Keratinocyte (primary cell): ENCODE measurements at regions not wholly inside any gene's neighbourhood (a gene's known extent, or its start where the extent isn't known, plus 50 kb on each side); places are given as distances from the start of the nearest gene placed in this dataset.

ENCODE experiments used
- DNase-seq: peaks from one replicate; pipeline ENCODE4 v3.0.0-alpha.2; 2011; ENCODE audit warnings: low read depth, missing footprints, low spot score
- FAIRE-seq: peaks from 2 replicates; lab custom pipeline; 2011; peaks lifted over from hg19 to GRCh38; lab: Jason Lieb, UNC
- H2AFZ ChIP-seq: 2 replicates; pipeline ENCODE4 v1.6.0; 2012; ENCODE audit warnings: low read length, control low read depth, inconsistent platforms; ENCODE audit not compliant: control insufficient read depth
- H3K27ac ChIP-seq: 2 replicates; pipeline ENCODE4 v1.5.1; 2011; ENCODE audit warnings: low read length; ENCODE audit not compliant: control insufficient read depth, insufficient read depth
- H3K27me3 ChIP-seq: 3 replicates; pipeline ENCODE4 v1.6.0; 2011; ENCODE audit warnings: low read length; ENCODE audit not compliant: control insufficient read depth, insufficient read depth; ENCODE audit errors: extremely low read depth
- H3K36me3 ChIP-seq, 2 experiments: 2 replicates in 1 of 2; 3 replicates in 1 of 2; pipeline ENCODE4 v1.5.1; 2011; ENCODE audit warnings: low read length in 2 of 2, mild to moderate bottlenecking in 1 of 2; ENCODE audit not compliant: control insufficient read depth in 2 of 2, insufficient read depth in 2 of 2; ENCODE audit errors: extremely low read depth in 1 of 2
- H3K4me1 ChIP-seq: 3 replicates; pipeline ENCODE4 v1.5.1; 2011; ENCODE audit warnings: low read length; ENCODE audit not compliant: control insufficient read depth, insufficient read depth; ENCODE audit errors: extremely low read depth
- H3K4me2 ChIP-seq: 3 replicates; pipeline ENCODE4 v1.6.0; 2011; ENCODE audit warnings: low read depth, low read length; ENCODE audit not compliant: control insufficient read depth, insufficient read depth; ENCODE audit errors: extremely low read depth
- H3K4me3 ChIP-seq, 3 experiments: fragments of 200-600 bp in 1 of 3; sonication (generic) in 1 of 3; 2 replicates in 2 of 3; 3 replicates in 1 of 3; pipeline ENCODE4 v1.5.1; 2011 to 2016; ENCODE audit warnings: low read length in 3 of 3, mild to moderate bottlenecking in 3 of 3, control low read depth in 2 of 3, inconsistent platforms in 1 of 3, low read depth in 1 of 3, mixed read lengths in 1 of 3, mixed run types in 1 of 3, moderate library complexity in 1 of 3; ENCODE audit not compliant: control insufficient read depth in 2 of 3, insufficient read depth in 2 of 3; ENCODE audit errors: extremely low read depth in 1 of 3
- H3K79me2 ChIP-seq: 2 replicates; pipeline ENCODE4 v1.6.0; 2012; ENCODE audit warnings: low read length; ENCODE audit not compliant: control insufficient read depth, insufficient read depth
- H3K9ac ChIP-seq: 3 replicates; pipeline ENCODE4 v1.6.0; 2011; ENCODE audit warnings: low read length; ENCODE audit not compliant: control insufficient read depth, insufficient read depth; ENCODE audit errors: extremely low read depth
- H3K9me1 ChIP-seq: 3 replicates; pipeline ENCODE4 v1.6.0; 2011; ENCODE audit warnings: low read length; ENCODE audit not compliant: control insufficient read depth, insufficient read depth; ENCODE audit errors: extremely low read depth
- H3K9me3 ChIP-seq: 2 replicates; pipeline ENCODE4 v1.5.1; 2012; ENCODE audit warnings: low read depth, low read length; ENCODE audit not compliant: control insufficient read depth
- H4K20me1 ChIP-seq: 3 replicates; pipeline ENCODE4 v1.6.0; 2011; ENCODE audit warnings: low read length; ENCODE audit not compliant: control insufficient read depth, insufficient read depth; ENCODE audit errors: extremely low read depth
- EZH2 ChIP-seq: IDR thresholded peaks from one replicate; pipeline ENCODE4 v1.6.1; 2012; ENCODE audit warnings: inconsistent platforms, mild to moderate bottlenecking, low read length, moderate library complexity
- dilution Hi-C: fragments of 300-500 bp; cut with MboI; formaldehyde crosslinking; loops from one replicate; pipeline ENCODE4 v1.7.0; 2020; ENCODE audit warnings: low sequenced_read_pairs; ENCODE audit not compliant: extremely low pct_ligation_motif_present
- TF ChIP-seq, protein P1 (sequence below), 3 experiments: IDR thresholded peaks in 1 of 3; conservative IDR thresholded peaks in 1 of 3; optimal IDR thresholded peaks in 1 of 3; 2 replicates in 2 of 3; 3 replicates in 1 of 3; pipeline versions ENCODE3 to v1.5.1; 2011; ENCODE audit warnings: low read length in 3 of 3, mild to moderate bottlenecking in 3 of 3, moderate library complexity in 2 of 3, control low read depth in 1 of 3, inconsistent platforms in 1 of 3; ENCODE audit not compliant: insufficient read depth in 2 of 3; ENCODE audit errors: extremely low read depth in 1 of 3

DNA sequence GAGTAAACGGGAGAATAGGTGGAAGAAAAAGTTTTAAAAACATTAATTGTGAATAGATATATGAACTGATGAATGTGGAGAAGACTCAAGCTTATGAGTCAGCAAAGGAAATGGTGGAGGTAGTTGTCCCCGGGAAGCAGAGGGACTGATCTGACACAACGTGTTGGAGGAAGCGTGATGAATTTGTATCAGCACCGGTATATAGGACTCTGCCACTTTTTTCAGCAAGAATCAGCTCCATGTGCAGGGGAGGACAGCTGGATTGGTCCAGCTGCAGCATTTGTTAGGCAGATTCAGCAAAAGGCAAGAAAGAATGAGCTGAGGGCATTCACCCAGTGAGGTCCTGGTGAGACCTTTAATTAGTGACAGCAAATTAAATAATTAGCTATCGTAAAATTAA is 276.0 kb downstream of the TENT4A start:
- no peak for TF ChIP-seq EZH2
- TF ChIP-seq, protein P1, sequence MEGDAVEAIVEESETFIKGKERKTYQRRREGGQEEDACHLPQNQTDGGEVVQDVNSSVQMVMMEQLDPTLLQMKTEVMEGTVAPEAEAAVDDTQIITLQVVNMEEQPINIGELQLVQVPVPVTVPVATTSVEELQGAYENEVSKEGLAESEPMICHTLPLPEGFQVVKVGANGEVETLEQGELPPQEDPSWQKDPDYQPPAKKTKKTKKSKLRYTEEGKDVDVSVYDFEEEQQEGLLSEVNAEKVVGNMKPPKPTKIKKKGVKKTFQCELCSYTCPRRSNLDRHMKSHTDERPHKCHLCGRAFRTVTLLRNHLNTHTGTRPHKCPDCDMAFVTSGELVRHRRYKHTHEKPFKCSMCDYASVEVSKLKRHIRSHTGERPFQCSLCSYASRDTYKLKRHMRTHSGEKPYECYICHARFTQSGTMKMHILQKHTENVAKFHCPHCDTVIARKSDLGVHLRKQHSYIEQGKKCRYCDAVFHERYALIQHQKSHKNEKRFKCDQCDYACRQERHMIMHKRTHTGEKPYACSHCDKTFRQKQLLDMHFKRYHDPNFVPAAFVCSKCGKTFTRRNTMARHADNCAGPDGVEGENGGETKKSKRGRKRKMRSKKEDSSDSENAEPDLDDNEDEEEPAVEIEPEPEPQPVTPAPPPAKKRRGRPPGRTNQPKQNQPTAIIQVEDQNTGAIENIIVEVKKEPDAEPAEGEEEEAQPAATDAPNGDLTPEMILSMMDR (optimal IDR thresholded peaks at IDR 0.05 in 1 of 3, IDR thresholded peaks at IDR 0.05 in 1 of 3, conservative IDR thresholded peaks at IDR 0.05 in 1 of 3; ENCODE audit: extremely low read depth in 1 of 3, insufficient read depth in 2 of 3, low read length in 3 of 3), result no peak

DNA sequence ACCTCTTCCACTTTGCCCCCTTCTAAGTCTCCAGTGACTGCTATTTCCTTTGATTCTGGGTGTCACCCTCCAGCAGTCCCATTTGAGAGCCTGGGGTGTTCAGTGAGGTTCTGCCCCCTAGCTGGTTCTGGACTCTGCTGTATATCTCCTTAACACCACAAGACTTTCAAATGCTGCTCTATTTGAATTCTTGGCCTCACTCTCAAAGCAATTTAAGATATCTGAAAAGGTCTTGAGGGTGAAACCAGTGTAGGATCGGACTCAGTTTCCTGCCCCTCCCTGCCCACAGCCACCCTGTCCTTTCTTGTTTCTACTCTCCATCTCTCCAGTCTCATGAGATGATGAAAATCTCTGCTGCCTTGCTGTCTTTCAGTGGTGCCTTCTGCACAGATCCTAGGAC is 280.9 kb downstream of the TENT4A start:
- FAIRE-seq (no peak), DNase-seq (no peak)
- Histone ChIP-seq H3K27me3 (no peaks in the 10 kb centered on the region), H3K36me3 (no peaks in the 10 kb centered on the region), H3K9me1 (no peaks in the 10 kb centered on the region), H3K4me2 (no peak overlapping the region), H4K20me1 (no peaks in the 10 kb centered on the region), H3K4me3 (no peak overlapping the region), H3K9me3 (no peaks in the 10 kb centered on the region), H2AFZ (no peak overlapping the region), H3K27ac (no peak overlapping the region), H3K79me2 (no peaks in the 10 kb centered on the region), H3K4me1 (no peaks in the 10 kb centered on the region), H3K9ac (no peak overlapping the region)
- dilution Hi-C loops, result no loop called here
- no peak for TF ChIP-seq EZH2
- TF ChIP-seq, protein P1 (optimal IDR thresholded peaks at IDR 0.05 in 1 of 3, IDR thresholded peaks at IDR 0.05 in 1 of 3, conservative IDR thresholded peaks at IDR 0.05 in 1 of 3; ENCODE audit: extremely low read depth in 1 of 3, insufficient read depth in 2 of 3, low read length in 3 of 3), result no peak

More for the DNA sequence above, 276.0 kb downstream of the TENT4A start:
- Histone ChIP-seq H3K9me1 (no peaks in the 10 kb centered on the region), H2AFZ (no peak overlapping the region), H3K4me1 (no peaks in the 10 kb centered on the region), H3K9me3 (no peaks in the 10 kb centered on the region), H3K4me2 (no peak overlapping the region), H4K20me1 (no peaks in the 10 kb centered on the region), H3K4me3 (no peak overlapping the region), H3K9ac (no peak overlapping the region), H3K27ac (no peak overlapping the region), H3K79me2 (no peaks in the 10 kb centered on the region), H3K27me3 (no peaks in the 10 kb centered on the region), H3K36me3 (no peaks in the 10 kb centered on the region)
- no peak for FAIRE-seq
- DNase-seq, result no peak
- dilution Hi-C loops, result no loop called here
